GM12801 (cell line): ENCODE measurements at regions not wholly inside any gene's neighbourhood (a gene's known extent, or its start where the extent isn't known, plus 50 kb on each side); places are given as distances from the start of the nearest gene placed in this dataset.

Experiments
- TF ChIP-seq, protein P1 (sequence below): IDR thresholded peaks from one replicate; pipeline ENCODE4 v1.5.1; 2011; ENCODE audit warnings: control low read depth; ENCODE audit not compliant: insufficient read length; ENCODE audit errors: extremely low read depth

- TF ChIP-seq, protein P1, sequence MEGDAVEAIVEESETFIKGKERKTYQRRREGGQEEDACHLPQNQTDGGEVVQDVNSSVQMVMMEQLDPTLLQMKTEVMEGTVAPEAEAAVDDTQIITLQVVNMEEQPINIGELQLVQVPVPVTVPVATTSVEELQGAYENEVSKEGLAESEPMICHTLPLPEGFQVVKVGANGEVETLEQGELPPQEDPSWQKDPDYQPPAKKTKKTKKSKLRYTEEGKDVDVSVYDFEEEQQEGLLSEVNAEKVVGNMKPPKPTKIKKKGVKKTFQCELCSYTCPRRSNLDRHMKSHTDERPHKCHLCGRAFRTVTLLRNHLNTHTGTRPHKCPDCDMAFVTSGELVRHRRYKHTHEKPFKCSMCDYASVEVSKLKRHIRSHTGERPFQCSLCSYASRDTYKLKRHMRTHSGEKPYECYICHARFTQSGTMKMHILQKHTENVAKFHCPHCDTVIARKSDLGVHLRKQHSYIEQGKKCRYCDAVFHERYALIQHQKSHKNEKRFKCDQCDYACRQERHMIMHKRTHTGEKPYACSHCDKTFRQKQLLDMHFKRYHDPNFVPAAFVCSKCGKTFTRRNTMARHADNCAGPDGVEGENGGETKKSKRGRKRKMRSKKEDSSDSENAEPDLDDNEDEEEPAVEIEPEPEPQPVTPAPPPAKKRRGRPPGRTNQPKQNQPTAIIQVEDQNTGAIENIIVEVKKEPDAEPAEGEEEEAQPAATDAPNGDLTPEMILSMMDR = no peak
These were observed 520.9 kb upstream of the CDH5 start for GRCh38 chr16:65845466-65846209.

DNA sequence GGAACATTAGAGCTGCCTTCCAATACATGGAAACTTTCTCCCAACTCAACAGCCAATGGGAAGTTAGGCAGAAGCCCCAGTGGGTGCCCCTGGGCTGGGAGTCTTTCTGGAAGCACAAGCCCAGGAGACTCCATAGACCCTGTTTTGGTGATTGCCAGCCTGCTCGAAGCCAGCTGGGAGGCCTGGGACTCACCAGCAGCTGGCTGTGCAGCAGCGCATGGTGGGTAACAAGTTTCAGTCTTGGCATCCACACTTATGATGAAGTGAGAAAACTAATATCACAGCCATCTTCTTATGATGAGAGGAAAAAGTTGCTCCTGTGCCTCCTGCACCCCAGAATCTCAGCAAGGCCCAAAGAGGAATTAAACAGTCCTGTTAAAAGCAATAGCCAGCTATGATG is 522.5 kb upstream of the CDH5 start:
- TF ChIP-seq, protein P1 = no peak

- TF ChIP-seq, protein P1 = no peak
These were observed 524.4 kb upstream of the CDH5 start for GRCh38 chr16:65842067-65842466.

- TF ChIP-seq, protein P1 = no peak
These were observed 528.5 kb upstream of the CDH5 start for GRCh38 chr16:65838001-65838400.

DNA sequence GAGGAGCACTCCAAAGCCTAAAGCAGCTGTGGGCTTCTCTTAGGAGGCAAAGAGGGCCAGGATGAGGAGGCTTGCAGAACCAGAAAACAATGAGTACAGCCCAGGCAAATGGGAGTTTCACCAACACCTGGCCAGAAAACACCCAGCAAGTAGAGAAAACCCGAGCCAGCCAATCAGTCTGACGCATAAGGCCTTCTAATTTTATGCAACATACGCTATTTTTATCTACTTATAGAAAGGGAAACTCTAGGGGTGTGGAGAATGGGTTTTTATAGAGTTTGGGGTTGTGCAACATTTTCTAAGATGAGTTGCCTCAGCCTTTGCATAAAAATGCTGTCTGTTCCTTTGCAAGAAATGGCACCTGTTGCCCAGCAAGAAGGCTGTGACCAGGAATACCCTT is 529.0 kb upstream of the CDH5 start:
- TF ChIP-seq, protein P1 = no peak

GRCh38 chr16:65834688-65835087 is 531.8 kb upstream of the CDH5 start:
- TF ChIP-seq, protein P1 = no peak

DNA sequence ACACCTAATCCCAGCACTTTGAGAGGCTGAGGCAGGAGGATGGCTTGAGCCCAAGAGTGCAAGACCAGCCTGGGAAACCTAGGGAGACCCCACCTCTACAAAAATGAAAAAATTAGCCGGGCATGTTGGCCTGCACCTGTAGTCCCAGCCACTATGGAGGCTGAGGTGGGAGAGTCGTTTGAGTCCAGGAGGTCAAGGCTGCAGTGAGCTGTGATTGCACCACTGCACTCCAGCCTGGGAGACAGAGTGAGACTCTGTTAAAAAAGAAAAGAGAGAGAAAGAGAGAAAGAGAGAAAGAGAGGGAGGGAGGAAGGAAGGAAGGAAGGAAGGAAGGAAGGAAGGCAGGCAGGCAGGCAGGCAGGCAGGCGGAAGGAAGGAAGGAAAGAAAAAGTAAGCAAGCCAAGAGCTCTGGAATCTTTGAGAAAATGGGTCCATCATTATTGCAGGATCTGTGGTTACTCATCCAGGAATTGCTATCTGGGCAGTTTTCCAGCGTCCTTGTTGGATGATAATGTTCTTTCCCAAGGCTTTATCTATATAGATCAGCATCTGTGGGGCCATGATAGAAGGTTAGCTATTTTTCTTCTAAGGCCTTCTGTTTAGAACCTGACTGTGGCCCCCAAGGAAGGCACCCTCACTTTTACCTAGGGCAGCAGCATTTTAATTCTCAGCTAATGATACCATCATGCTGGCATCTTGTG is 533.2 kb upstream of the CDH5 start:
- TF ChIP-seq, protein P1 = no peak
